ENCODE measurements at regions not wholly inside any gene's neighbourhood (a gene's known extent, or its start where the extent isn't known, plus 50 kb on each side); places are given as distances from the start of the nearest gene placed in this dataset.

- ATAC-seq (ENCODE audit: low FRiP score) (no peak), DNase-seq (ENCODE audit: low spot score) (no peak)
- no peak for TF ChIP-seq CTCF (IDR thresholded peaks at IDR 0.05)
Measured at GRCh38 chr10:23725548-23725947, 286.7 kb downstream of the OTUD1 start.

- DNase-seq (ENCODE audit: low spot score): no peak
- ATAC-seq (ENCODE audit: low FRiP score): no peak
- no peak for TF ChIP-seq CTCF (IDR thresholded peaks at IDR 0.05)
Measured at GRCh38 chr10:23742368-23742767, 303.5 kb downstream of the OTUD1 start.

- ATAC-seq (ENCODE audit: low FRiP score) (no peak), DNase-seq (ENCODE audit: low spot score) (no peak)
- no peak for TF ChIP-seq CTCF (IDR thresholded peaks at IDR 0.05)
Measured at GRCh38 chr10:23742807-23743206, 303.9 kb downstream of the OTUD1 start.

- ATAC-seq (ENCODE audit: low FRiP score): no peak
- TF ChIP-seq CTCF (IDR thresholded peaks at IDR 0.05): no peak
- no peak for DNase-seq (ENCODE audit: low spot score)
Measured at GRCh38 chr10:23754179-23754578, 315.3 kb downstream of the OTUD1 start.

GRCh38 chr10:23754941-23755340 lies 316.1 kb downstream of the OTUD1 start:
- ATAC-seq (ENCODE audit: low FRiP score) (no peak), DNase-seq (ENCODE audit: low spot score) (no peak)
- TF ChIP-seq CTCF (IDR thresholded peaks at IDR 0.05): no peak

GRCh38 chr10:23755556-23755955 lies 316.7 kb downstream of the OTUD1 start:
- DNase-seq (ENCODE audit: low spot score) (no peak), ATAC-seq (ENCODE audit: low FRiP score) (no peak)
- no peak for TF ChIP-seq CTCF (IDR thresholded peaks at IDR 0.05)

GRCh38 chr10:23768281-23768680 lies 329.4 kb downstream of the OTUD1 start:
- no peak for TF ChIP-seq CTCF (IDR thresholded peaks at IDR 0.05)
- DNase-seq (ENCODE audit: low spot score) (no peak), ATAC-seq (ENCODE audit: low FRiP score) (no peak)
